ENCODE measurements at regions not wholly inside any gene's neighbourhood (a gene's known extent, or its start where the extent isn't known, plus 50 kb on each side); places are given as distances from the start of the nearest gene placed in this dataset.
"Not testable (repeated sequence)": the region's sequence is repeated elsewhere in the genome, so short reads cannot be mapped to it uniquely, and the experiment has no call there.

DNA sequence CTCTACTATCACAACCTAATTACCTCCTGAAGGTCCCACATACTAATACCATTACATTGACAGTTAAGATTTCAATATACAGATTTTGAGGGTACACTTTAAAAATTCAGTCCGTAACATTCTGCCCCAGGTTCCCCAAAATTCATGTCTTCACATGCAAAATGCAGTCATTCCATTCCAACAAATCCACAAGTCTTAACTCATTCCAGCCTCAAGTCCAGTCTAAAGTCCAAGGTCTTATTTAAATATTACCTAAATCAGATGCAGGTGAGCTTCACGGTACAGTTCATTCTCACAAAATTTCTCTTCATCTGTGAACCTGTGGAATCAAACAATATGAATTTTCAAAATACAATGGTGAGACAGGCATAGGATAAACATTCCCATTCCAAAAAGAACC, 1332.0 kb downstream of the CDH12 start:
- H3K9me3 ChIP-seq (ENCODE audit: control insufficient read depth, insufficient read depth, low read length); H3K27ac ChIP-seq (ENCODE audit: low read length); H3K27me3 Mint-ChIP-seq (ENCODE audit: low read depth in 2 of 2); H3K36me3 Mint-ChIP-seq; H3K4me3 Mint-ChIP-seq; H3K27me3 ChIP-seq (ENCODE audit: control insufficient read depth, insufficient read depth, low read length); H3K36me3 ChIP-seq (ENCODE audit: control insufficient read depth, insufficient read depth, low read length); DNase-seq; intact Hi-C loops (cut with micrococcal nuclease); H3K4me1 Mint-ChIP-seq; H3K4me3 ChIP-seq (ENCODE audit: low read length); H3K27ac Mint-ChIP-seq; H3K9me3 Mint-ChIP-seq; ATAC-seq; H3K4me1 ChIP-seq (ENCODE audit: control insufficient read depth, insufficient read depth, low read length): not testable (repeated sequence)
- WGBS (ENCODE audit: insufficient coverage), result no CpG with 5 or more reads among the region's 2 CpGs

DNA sequence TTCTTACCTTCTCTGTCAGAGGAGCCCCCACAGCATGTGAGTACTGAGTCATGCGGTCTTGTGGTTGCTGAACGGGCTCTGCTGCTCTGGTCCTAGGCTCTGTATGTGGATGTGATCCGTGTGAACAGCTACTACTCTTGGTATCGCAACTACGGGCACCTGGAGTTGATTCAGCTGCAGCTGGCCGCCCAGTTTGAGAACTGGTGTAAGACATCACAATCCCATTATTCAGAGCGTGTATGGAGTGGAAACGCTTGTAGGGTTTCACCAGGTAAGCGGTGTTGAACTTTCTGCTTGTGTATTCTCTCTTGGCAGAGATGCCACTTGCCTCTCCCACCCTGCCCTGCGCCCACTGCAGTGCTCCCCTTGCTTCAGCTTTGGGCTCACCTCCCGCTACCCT, 1356.2 kb downstream of the CDH12 start:
- WGBS (ENCODE audit: insufficient coverage), result 98% methylated on average over 9 of the region's 11 CpGs
- H3K9me3 ChIP-seq (ENCODE audit: control insufficient read depth, insufficient read depth, low read length); H3K27ac ChIP-seq (ENCODE audit: low read length); ATAC-seq; H3K27me3 ChIP-seq (ENCODE audit: control insufficient read depth, insufficient read depth, low read length); H3K36me3 ChIP-seq (ENCODE audit: control insufficient read depth, insufficient read depth, low read length); H3K4me3 ChIP-seq (ENCODE audit: low read length); H3K4me1 ChIP-seq (ENCODE audit: control insufficient read depth, insufficient read depth, low read length); H3K9me3 Mint-ChIP-seq; intact Hi-C loops (cut with micrococcal nuclease); DNase-seq; H3K4me1 Mint-ChIP-seq; H3K36me3 Mint-ChIP-seq; H3K4me3 Mint-ChIP-seq; H3K27ac Mint-ChIP-seq; H3K27me3 Mint-ChIP-seq (ENCODE audit: low read depth in 2 of 2): not testable (repeated sequence)

DNA sequence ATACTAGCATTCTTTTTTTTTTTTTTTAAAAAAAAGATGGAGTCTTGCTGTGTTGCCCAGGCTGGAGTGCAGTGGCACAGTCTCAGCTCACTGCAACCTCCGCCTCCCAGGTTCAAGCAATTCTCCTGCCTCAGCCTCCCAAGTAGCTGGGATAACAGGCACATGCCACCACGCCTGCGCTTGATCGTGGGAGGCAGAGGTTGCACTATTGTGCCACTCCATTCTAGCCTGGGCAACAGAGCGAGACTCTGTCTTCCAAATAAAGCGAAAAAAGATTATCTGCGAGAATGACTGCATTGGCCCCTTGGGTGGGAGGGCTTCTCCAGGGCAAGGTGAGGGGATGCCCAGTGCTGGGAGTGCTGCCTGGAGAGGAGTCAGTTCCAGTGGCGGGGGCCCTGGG, 1357.1 kb downstream of the CDH12 start:
- WGBS (ENCODE audit: insufficient coverage), result 89% methylated on average over 7 of the region's 8 CpGs
- intact Hi-C loops (cut with micrococcal nuclease), result not testable (repeated sequence)
- peak overlapping the region in 1 of 2 donors; percentile 15 for H3K27ac Mint-ChIP-seq

DNA sequence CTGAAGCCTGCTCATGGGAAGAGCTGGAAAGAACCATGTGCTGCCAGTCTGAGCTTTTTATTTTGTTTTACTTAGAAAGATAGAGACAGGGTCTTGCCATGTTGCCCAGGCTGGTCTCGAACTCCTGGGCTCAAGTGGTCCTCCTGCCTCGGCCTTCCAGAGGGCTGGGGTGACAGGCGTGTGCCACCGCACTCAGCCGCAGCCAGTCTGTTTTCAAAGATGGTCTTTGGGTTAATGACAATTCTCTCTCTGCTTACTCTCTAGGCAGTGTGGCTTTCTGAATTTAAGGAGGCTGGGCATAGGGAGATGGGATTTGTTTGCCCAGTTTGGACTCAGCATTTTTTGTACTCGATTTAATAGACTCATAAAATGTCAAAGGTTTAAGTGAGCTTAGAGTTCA, 1357.9 kb downstream of the CDH12 start:
- H3K4me3 ChIP-seq (ENCODE audit: low read length); H3K27ac ChIP-seq (ENCODE audit: low read length); H3K27me3 Mint-ChIP-seq (ENCODE audit: low read depth in 2 of 2); H3K4me1 ChIP-seq (ENCODE audit: control insufficient read depth, insufficient read depth, low read length); H3K27me3 ChIP-seq (ENCODE audit: control insufficient read depth, insufficient read depth, low read length); H3K4me1 Mint-ChIP-seq; H3K36me3 ChIP-seq (ENCODE audit: control insufficient read depth, insufficient read depth, low read length); H3K27ac Mint-ChIP-seq; H3K36me3 Mint-ChIP-seq; H3K9me3 ChIP-seq (ENCODE audit: control insufficient read depth, insufficient read depth, low read length); H3K4me3 Mint-ChIP-seq; H3K9me3 Mint-ChIP-seq; ATAC-seq; intact Hi-C loops (cut with micrococcal nuclease); DNase-seq: not testable (repeated sequence)
- 98% methylated on average over 5 of the region's 6 CpGs for WGBS (ENCODE audit: insufficient coverage)

More for the DNA sequence above, 1357.1 kb downstream of the CDH12 start:
- not testable (repeated sequence) for H3K36me3 ChIP-seq (ENCODE audit: control insufficient read depth, insufficient read depth, low read length); DNase-seq; H3K4me1 Mint-ChIP-seq; H3K36me3 Mint-ChIP-seq; ATAC-seq; H3K27me3 Mint-ChIP-seq (ENCODE audit: low read depth in 2 of 2); H3K27me3 ChIP-seq (ENCODE audit: control insufficient read depth, insufficient read depth, low read length); H3K9me3 ChIP-seq (ENCODE audit: control insufficient read depth, insufficient read depth, low read length); H3K4me1 ChIP-seq (ENCODE audit: control insufficient read depth, insufficient read depth, low read length); H3K4me3 ChIP-seq (ENCODE audit: low read length); H3K4me3 Mint-ChIP-seq; H3K27ac ChIP-seq (ENCODE audit: low read length); H3K9me3 Mint-ChIP-seq

DNA sequence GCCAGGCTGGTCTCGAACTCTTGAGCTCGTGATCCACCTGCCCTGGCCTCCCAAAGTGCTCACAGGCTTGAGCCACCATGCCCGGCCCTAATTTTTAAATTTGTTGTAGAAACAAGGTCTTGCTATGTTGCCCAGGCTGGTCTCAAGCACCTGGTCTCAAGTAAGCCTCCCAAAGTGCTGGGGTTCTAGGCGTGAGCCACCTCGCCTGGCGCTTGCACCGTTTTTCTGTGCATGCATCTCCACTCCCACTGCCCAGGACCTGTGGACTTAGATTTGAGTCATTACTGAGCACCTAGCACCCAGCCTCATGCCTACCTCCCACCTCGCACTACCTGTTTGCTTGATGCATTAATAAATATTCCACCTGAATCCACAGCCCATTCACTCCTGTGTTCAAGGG, 1359.1 kb downstream of the CDH12 start:
- H3K4me3 Mint-ChIP-seq; H3K36me3 ChIP-seq (ENCODE audit: control insufficient read depth, insufficient read depth, low read length); H3K4me3 ChIP-seq (ENCODE audit: low read length); H3K9me3 ChIP-seq (ENCODE audit: control insufficient read depth, insufficient read depth, low read length); ATAC-seq; H3K27me3 Mint-ChIP-seq (ENCODE audit: low read depth in 2 of 2); H3K4me1 Mint-ChIP-seq; intact Hi-C loops (cut with micrococcal nuclease); H3K27ac ChIP-seq (ENCODE audit: low read length); H3K36me3 Mint-ChIP-seq; H3K27me3 ChIP-seq (ENCODE audit: control insufficient read depth, insufficient read depth, low read length); H3K4me1 ChIP-seq (ENCODE audit: control insufficient read depth, insufficient read depth, low read length); DNase-seq; H3K27ac Mint-ChIP-seq; H3K9me3 Mint-ChIP-seq: not testable (repeated sequence)
- 90% methylated on average over 3 of the region's 8 CpGs for WGBS (ENCODE audit: insufficient coverage)

DNA sequence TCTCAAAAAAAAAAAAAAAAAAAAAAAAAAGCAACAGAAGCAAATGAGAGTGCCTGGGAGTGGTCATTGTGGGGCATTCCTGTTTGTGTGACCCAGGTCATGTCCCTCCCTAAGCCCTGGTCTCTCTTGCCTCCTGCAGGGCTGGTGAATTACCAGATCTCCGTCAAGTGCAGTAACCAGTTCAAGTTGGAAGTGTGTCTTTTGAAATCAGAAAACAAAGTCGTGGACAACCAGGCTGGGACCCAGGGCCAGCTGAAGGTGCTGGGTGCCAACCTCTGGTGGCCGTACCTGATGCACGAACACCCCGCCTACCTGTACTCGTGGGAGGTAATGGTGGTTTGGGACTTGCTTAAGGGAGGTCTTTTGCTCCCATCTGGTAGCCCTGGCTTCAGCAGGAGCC, 1362.0 kb downstream of the CDH12 start:
- H3K4me3 Mint-ChIP-seq; H3K36me3 Mint-ChIP-seq; H3K27me3 ChIP-seq (ENCODE audit: control insufficient read depth, insufficient read depth, low read length); H3K27ac Mint-ChIP-seq; H3K36me3 ChIP-seq (ENCODE audit: control insufficient read depth, insufficient read depth, low read length); H3K27ac ChIP-seq (ENCODE audit: low read length); H3K4me3 ChIP-seq (ENCODE audit: low read length); DNase-seq; H3K4me1 ChIP-seq (ENCODE audit: control insufficient read depth, insufficient read depth, low read length); H3K9me3 Mint-ChIP-seq; ATAC-seq; H3K9me3 ChIP-seq (ENCODE audit: control insufficient read depth, insufficient read depth, low read length); H3K27me3 Mint-ChIP-seq (ENCODE audit: low read depth in 2 of 2); intact Hi-C loops (cut with micrococcal nuclease): not testable (repeated sequence)
- WGBS (ENCODE audit: insufficient coverage), result 100% methylated on average over 3 of the region's 6 CpGs
- peaks cover 11 to 14% of the 10 kb centered on the region in 2 donors for H3K4me1 Mint-ChIP-seq

DNA sequence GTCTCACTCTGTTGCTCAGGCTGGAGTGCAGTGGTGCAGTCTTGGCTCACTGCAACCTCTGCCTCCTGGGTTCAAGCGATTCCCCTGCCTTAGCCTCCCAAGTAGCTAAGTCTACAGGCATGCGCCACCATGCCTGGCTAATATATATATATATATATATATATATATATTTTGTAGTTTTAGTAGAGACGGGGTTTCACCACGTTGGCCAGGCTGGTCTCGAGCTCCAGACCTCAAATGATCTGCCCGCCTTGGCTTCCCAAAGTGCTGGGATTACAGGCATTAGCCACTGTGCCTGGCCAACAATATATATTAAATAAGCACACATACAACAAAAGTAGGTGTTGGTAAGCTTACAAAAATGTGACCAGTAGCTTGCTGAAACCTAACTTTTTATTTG, 1364.3 kb downstream of the CDH12 start:
- H3K36me3 ChIP-seq (ENCODE audit: control insufficient read depth, insufficient read depth, low read length); intact Hi-C loops (cut with micrococcal nuclease); H3K27ac Mint-ChIP-seq; H3K4me1 ChIP-seq (ENCODE audit: control insufficient read depth, insufficient read depth, low read length); H3K27me3 Mint-ChIP-seq (ENCODE audit: low read depth in 2 of 2); DNase-seq; H3K9me3 ChIP-seq (ENCODE audit: control insufficient read depth, insufficient read depth, low read length); H3K27ac ChIP-seq (ENCODE audit: low read length); ATAC-seq; H3K4me3 Mint-ChIP-seq; H3K36me3 Mint-ChIP-seq; H3K27me3 ChIP-seq (ENCODE audit: control insufficient read depth, insufficient read depth, low read length); H3K9me3 Mint-ChIP-seq; H3K4me3 ChIP-seq (ENCODE audit: low read length): not testable (repeated sequence)
- H3K4me1 Mint-ChIP-seq, result peaks cover 18 to 33% of the 10 kb centered on the region in 2 donors
- WGBS (ENCODE audit: insufficient coverage), result 100% methylated on average over 4 of the region's 6 CpGs

DNA sequence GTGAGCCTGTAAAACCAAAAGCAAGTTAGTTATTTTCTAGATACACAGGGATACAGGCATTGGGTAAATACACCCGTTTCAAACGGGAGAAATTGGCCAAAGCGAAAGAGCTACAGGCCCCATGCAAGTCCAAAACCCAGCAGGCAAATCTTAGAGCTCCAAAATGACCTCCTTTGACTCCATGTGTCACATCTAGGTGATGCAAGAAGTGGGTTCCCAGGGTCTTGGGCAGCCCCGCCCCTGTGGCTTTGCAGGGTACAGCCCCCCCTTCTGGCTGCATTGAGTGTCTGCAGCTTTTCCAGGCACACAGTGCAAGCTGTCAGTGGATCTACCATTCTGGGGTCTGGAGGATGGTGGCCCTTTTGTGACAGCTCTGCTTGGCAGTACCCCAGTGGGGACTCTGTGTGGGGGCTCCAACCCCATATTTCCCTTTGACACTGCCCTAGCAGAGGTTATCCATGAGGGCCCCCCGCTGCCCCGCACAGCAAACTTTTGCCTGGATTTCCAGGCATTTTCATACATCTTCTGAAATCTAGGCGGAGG, 1367.6 kb downstream of the CDH12 start:
- intact Hi-C loops (cut with micrococcal nuclease), result not testable (repeated sequence)

More for the DNA sequence above, 1367.6 kb downstream of the CDH12 start:
- over 99% methylated on average over 7 of the region's 7 CpGs for WGBS (ENCODE audit: insufficient coverage)
- H3K36me3 Mint-ChIP-seq; H3K9me3 Mint-ChIP-seq; H3K27ac Mint-ChIP-seq; H3K4me3 ChIP-seq (ENCODE audit: low read length); ATAC-seq; H3K36me3 ChIP-seq (ENCODE audit: control insufficient read depth, insufficient read depth, low read length); H3K4me3 Mint-ChIP-seq; H3K9me3 ChIP-seq (ENCODE audit: control insufficient read depth, insufficient read depth, low read length); H3K27ac ChIP-seq (ENCODE audit: low read length); H3K4me1 ChIP-seq (ENCODE audit: control insufficient read depth, insufficient read depth, low read length); H3K27me3 ChIP-seq (ENCODE audit: control insufficient read depth, insufficient read depth, low read length); H3K27me3 Mint-ChIP-seq (ENCODE audit: low read depth in 2 of 2): not testable (repeated sequence)
- peaks cover 28 to 51% of the 10 kb centered on the region in 2 donors for H3K4me1 Mint-ChIP-seq
- DNase-seq, result peak in 1 of 2 donors; percentile 24

Measured in natural killer cell (primary cell).